ENCODE measurements at regions not wholly inside any gene's neighbourhood (a gene's known extent, or its start where the extent isn't known, plus 50 kb on each side); places are given as distances from the start of the nearest gene placed in this dataset.

GRCh38 chr10:35813219-35813618 lies 171.1 kb upstream of the FZD8 start:
- Histone ChIP-seq H3K9me3 (no peaks in the 10 kb centered on the region), H3K4me3 (no peak overlapping the region), H3K36me3 (no peaks in the 10 kb centered on the region), H3K27ac (no peak overlapping the region), H3K4me1 (no peaks in the 10 kb centered on the region), H3K27me3 (no peaks in the 10 kb centered on the region)
- no peak for TF ChIP-seq CTCF (IDR thresholded peaks at IDR 0.05)
- no peak for TF ChIP-seq EP300 (IDR thresholded peaks at IDR 0.05)
- no peak for TF ChIP-seq POLR2A (IDR thresholded peaks at IDR 0.05)
- WGBS, 2 donors = 82 to 86% methylated on average over 4 of the region's 4 CpGs
- no peak for DNase-seq (ENCODE audit: low spot score in 2 of 2)

- no peaks in the 10 kb centered on the region for H3K9me3 ChIP-seq
- no peaks in the 10 kb centered on the region for H3K4me1 ChIP-seq
- H3K27me3 ChIP-seq = no peaks in the 10 kb centered on the region
- no peak overlapping the region for H3K4me3 ChIP-seq
- TF ChIP-seq EP300 (IDR thresholded peaks at IDR 0.05) (no peak), CTCF (IDR thresholded peaks at IDR 0.05) (no peak), POLR2A (IDR thresholded peaks at IDR 0.05) (no peak)
- no peak for DNase-seq (ENCODE audit: low spot score in 2 of 2)
- WGBS, 2 donors = 97 to 100% methylated on average over 1 of the region's 1 CpG
- no peak overlapping the region for H3K27ac ChIP-seq
- H3K36me3 ChIP-seq = no peaks in the 10 kb centered on the region
These were observed 166.2 kb upstream of the FZD8 start for GRCh38 chr10:35808344-35808743.

- TF ChIP-seq EP300 (IDR thresholded peaks at IDR 0.05) = no peak
- TF ChIP-seq CTCF (IDR thresholded peaks at IDR 0.05) = no peak
- no peak for TF ChIP-seq POLR2A (IDR thresholded peaks at IDR 0.05)
These were observed 160.9 kb upstream of the FZD8 start for GRCh38 chr10:35803046-35803445.

GRCh38 chr10:35797187-35797586 lies 155.1 kb upstream of the FZD8 start:
- Histone ChIP-seq H3K4me3 (no peak overlapping the region), H3K36me3 (no peaks in the 10 kb centered on the region), H3K27ac (no peak overlapping the region), H3K9me3 (no peaks in the 10 kb centered on the region), H3K4me1 (no peaks in the 10 kb centered on the region), H3K27me3 (no peaks in the 10 kb centered on the region)
- TF ChIP-seq EP300 (IDR thresholded peaks at IDR 0.05) (no peak), CTCF (IDR thresholded peaks at IDR 0.05) (no peak), POLR2A (IDR thresholded peaks at IDR 0.05) (no peak)
- DNase-seq (ENCODE audit: low spot score in 2 of 2) = no peak
- WGBS, 2 donors = 49 to 61% methylated on average over 2 of the region's 2 CpGs

More at GRCh38 chr10:35803046-35803445, 160.9 kb upstream of the FZD8 start:
- Histone ChIP-seq H3K4me3 (no peak overlapping the region), H3K36me3 (no peaks in the 10 kb centered on the region), H3K27ac (no peak overlapping the region), H3K4me1 (no peaks in the 10 kb centered on the region), H3K9me3 (no peaks in the 10 kb centered on the region), H3K27me3 (no peaks in the 10 kb centered on the region)
- WGBS, 2 donors = 33 to 43% methylated on average over 2 of the region's 2 CpGs
- DNase-seq (ENCODE audit: low spot score in 2 of 2) = no peak

- no peaks in the 10 kb centered on the region for H3K36me3 ChIP-seq
- no peaks in the 10 kb centered on the region for H3K27me3 ChIP-seq
- TF ChIP-seq CTCF (IDR thresholded peaks at IDR 0.05) = no peak
- no peak for TF ChIP-seq POLR2A (IDR thresholded peaks at IDR 0.05)
- no peak for TF ChIP-seq EP300 (IDR thresholded peaks at IDR 0.05)
- no peaks in the 10 kb centered on the region for H3K9me3 ChIP-seq
- no peak for DNase-seq (ENCODE audit: low spot score in 2 of 2)
- no peaks in the 10 kb centered on the region for H3K4me1 ChIP-seq
- H3K4me3 ChIP-seq = no peak overlapping the region
- H3K27ac ChIP-seq = no peak overlapping the region
- 76 to 78% methylated on average over 13 of the region's 13 CpGs for WGBS, 2 donors
These were observed 153.2 kb upstream of the FZD8 start for GRCh38 chr10:35795131-35795824.
